ENCODE measurements at regions not wholly inside any gene's neighbourhood (a gene's known extent, or its start where the extent isn't known, plus 50 kb on each side); places are given as distances from the start of the nearest gene placed in this dataset.

DNA sequence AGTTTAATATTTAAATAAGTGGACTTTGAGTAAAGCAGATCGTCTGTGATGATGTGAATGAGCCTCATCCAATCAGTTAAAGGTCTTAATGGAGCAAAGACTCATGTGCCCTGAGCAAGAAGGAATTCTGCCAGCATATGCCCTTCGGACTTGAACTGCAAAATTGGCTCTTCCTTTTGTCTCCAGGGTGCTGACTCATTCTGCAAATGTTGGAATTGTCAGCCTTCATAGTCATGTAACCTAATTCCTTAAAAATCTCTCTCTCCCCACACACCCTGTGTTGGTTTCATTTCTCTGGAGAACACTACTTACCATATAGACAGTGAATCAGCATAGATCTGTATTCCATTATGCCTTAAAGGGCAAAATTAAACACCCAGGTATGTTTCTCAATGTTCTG is 609.8 kb upstream of the GALNTL6 start:
- TF ChIP-seq, protein P1, sequence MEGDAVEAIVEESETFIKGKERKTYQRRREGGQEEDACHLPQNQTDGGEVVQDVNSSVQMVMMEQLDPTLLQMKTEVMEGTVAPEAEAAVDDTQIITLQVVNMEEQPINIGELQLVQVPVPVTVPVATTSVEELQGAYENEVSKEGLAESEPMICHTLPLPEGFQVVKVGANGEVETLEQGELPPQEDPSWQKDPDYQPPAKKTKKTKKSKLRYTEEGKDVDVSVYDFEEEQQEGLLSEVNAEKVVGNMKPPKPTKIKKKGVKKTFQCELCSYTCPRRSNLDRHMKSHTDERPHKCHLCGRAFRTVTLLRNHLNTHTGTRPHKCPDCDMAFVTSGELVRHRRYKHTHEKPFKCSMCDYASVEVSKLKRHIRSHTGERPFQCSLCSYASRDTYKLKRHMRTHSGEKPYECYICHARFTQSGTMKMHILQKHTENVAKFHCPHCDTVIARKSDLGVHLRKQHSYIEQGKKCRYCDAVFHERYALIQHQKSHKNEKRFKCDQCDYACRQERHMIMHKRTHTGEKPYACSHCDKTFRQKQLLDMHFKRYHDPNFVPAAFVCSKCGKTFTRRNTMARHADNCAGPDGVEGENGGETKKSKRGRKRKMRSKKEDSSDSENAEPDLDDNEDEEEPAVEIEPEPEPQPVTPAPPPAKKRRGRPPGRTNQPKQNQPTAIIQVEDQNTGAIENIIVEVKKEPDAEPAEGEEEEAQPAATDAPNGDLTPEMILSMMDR (IDR thresholded peaks at IDR 0.05 in 2 of 3, conservative IDR thresholded peaks at IDR 0.05 in 1 of 3; ENCODE audit: borderline replicate concordance in 1 of 3, insufficient read depth in 1 of 3, low read depth in 2 of 3, low read length in 2 of 3): no peak
- no peak for TF ChIP-seq ELF1 (IDR thresholded peaks at IDR 0.05; ENCODE audit: borderline replicate concordance, low read depth)
- TF ChIP-seq CBX3 (IDR thresholded peaks at IDR 0.05; ENCODE audit: low read depth): no peak
- TF ChIP-seq POLR2A (IDR thresholded peaks at IDR 0.05; ENCODE audit: borderline replicate concordance, extremely low read depth, insufficient read depth, insufficient read length): no peak
- no peak for TF ChIP-seq YY1 (IDR thresholded peaks at IDR 0.05; ENCODE audit: extremely low read depth, insufficient replicate concordance, low read depth, low read length)
- TF ChIP-seq, protein P2, sequence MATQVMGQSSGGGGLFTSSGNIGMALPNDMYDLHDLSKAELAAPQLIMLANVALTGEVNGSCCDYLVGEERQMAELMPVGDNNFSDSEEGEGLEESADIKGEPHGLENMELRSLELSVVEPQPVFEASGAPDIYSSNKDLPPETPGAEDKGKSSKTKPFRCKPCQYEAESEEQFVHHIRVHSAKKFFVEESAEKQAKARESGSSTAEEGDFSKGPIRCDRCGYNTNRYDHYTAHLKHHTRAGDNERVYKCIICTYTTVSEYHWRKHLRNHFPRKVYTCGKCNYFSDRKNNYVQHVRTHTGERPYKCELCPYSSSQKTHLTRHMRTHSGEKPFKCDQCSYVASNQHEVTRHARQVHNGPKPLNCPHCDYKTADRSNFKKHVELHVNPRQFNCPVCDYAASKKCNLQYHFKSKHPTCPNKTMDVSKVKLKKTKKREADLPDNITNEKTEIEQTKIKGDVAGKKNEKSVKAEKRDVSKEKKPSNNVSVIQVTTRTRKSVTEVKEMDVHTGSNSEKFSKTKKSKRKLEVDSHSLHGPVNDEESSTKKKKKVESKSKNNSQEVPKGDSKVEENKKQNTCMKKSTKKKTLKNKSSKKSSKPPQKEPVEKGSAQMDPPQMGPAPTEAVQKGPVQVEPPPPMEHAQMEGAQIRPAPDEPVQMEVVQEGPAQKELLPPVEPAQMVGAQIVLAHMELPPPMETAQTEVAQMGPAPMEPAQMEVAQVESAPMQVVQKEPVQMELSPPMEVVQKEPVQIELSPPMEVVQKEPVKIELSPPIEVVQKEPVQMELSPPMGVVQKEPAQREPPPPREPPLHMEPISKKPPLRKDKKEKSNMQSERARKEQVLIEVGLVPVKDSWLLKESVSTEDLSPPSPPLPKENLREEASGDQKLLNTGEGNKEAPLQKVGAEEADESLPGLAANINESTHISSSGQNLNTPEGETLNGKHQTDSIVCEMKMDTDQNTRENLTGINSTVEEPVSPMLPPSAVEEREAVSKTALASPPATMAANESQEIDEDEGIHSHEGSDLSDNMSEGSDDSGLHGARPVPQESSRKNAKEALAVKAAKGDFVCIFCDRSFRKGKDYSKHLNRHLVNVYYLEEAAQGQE (IDR thresholded peaks at IDR 0.05; ENCODE audit: low read depth): no peak
- no peak for TF ChIP-seq JUND (IDR thresholded peaks at IDR 0.05)
- TF ChIP-seq EZH2 (IDR thresholded peaks at IDR 0.05): no peak
- TF ChIP-seq, protein P3, sequence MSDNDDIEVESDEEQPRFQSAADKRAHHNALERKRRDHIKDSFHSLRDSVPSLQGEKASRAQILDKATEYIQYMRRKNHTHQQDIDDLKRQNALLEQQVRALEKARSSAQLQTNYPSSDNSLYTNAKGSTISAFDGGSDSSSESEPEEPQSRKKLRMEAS (IDR thresholded peaks at IDR 0.05): no peak
- TF ChIP-seq EGR1 (IDR thresholded peaks at IDR 0.05; ENCODE audit: low read depth): no peak
- no peak for TF ChIP-seq EZH2phosphoT487 (IDR thresholded peaks at IDR 0.05; ENCODE audit: borderline replicate concordance)
- no peak for TF ChIP-seq RAD21 (IDR thresholded peaks at IDR 0.05; ENCODE audit: low read depth)
- TF ChIP-seq, protein P4, sequence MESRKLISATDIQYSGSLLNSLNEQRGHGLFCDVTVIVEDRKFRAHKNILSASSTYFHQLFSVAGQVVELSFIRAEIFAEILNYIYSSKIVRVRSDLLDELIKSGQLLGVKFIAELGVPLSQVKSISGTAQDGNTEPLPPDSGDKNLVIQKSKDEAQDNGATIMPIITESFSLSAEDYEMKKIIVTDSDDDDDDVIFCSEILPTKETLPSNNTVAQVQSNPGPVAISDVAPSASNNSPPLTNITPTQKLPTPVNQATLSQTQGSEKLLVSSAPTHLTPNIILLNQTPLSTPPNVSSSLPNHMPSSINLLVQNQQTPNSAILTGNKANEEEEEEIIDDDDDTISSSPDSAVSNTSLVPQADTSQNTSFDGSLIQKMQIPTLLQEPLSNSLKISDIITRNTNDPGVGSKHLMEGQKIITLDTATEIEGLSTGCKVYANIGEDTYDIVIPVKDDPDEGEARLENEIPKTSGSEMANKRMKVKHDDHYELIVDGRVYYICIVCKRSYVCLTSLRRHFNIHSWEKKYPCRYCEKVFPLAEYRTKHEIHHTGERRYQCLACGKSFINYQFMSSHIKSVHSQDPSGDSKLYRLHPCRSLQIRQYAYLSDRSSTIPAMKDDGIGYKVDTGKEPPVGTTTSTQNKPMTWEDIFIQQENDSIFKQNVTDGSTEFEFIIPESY (IDR thresholded peaks at IDR 0.05; ENCODE audit: extremely low read depth, insufficient replicate concordance, low read length): no peak
- no peak for TF ChIP-seq POLR2AphosphoS5 (IDR thresholded peaks at IDR 0.05; ENCODE audit: low read depth, low read length)
